ENCODE measurements at regions not wholly inside any gene's neighbourhood (a gene's known extent, or its start where the extent isn't known, plus 50 kb on each side); places are given as distances from the start of the nearest gene placed in this dataset.

- TF ChIP-seq E2F4 (IDR thresholded peaks at IDR 0.05; ENCODE audit: low read depth, low read length) (no peak), CTCF (IDR thresholded peaks at IDR 0.05 in 2 of 3, conservative IDR thresholded peaks at IDR 0.05 in 1 of 3; ENCODE audit: control insufficient read depth in 2 of 3, extremely low read depth in 1 of 3, insufficient read depth in 1 of 3, low read depth in 3 of 3, low read length in 3 of 3) (no peak), RB1 (IDR thresholded peaks at IDR 0.05; ENCODE audit: borderline replicate concordance) (no peak), MTA2 (IDR thresholded peaks at IDR 0.05; ENCODE audit: low read depth) (no peak), USF2 (IDR thresholded peaks at IDR 0.05; ENCODE audit: borderline replicate concordance, low read depth, low read length) (no peak)
Observed at GRCh38 chr12:9260931-9261330, 52.7 kb upstream of the PZP start.
